ENCODE measurements at regions not wholly inside any gene's neighbourhood (a gene's known extent, or its start where the extent isn't known, plus 50 kb on each side); places are given as distances from the start of the nearest gene placed in this dataset.

GRCh38 chr7:156204820-156205219 is 392.6 kb upstream of the SHH start:
- TF ChIP-seq CTCF (conservative IDR thresholded peaks at IDR 0.05 in 1 of 2, IDR thresholded peaks at IDR 0.05 in 1 of 2; ENCODE audit: low read depth in 1 of 2, low read length in 2 of 2) (no peak), EZH2 (IDR thresholded peaks at IDR 0.05; ENCODE audit: low read length, missing control alignments) (no peak)
